HG03571 (cell line): ENCODE measurements at regions not wholly inside any gene's neighbourhood (a gene's known extent, or its start where the extent isn't known, plus 50 kb on each side); places are given as distances from the start of the nearest gene placed in this dataset.
"Not testable (repeated sequence)": the region's sequence is repeated elsewhere in the genome, so short reads cannot be mapped to it uniquely, and the experiment has no call there.

Experiments used
- ATAC-seq: cut with Tn5 transposase; IDR thresholded peaks from one replicate; pipeline ENCODE4 v1.9.1; 2021; ENCODE audit not compliant: unreplicated experiment

GRCh38 chr14:101254805-101255764 is 306.2 kb upstream of the DIO3 start:
- ATAC-seq = no peak

GRCh38 chr14:101255765-101256125 is 305.6 kb upstream of the DIO3 start:
- ATAC-seq = no peak

DNA sequence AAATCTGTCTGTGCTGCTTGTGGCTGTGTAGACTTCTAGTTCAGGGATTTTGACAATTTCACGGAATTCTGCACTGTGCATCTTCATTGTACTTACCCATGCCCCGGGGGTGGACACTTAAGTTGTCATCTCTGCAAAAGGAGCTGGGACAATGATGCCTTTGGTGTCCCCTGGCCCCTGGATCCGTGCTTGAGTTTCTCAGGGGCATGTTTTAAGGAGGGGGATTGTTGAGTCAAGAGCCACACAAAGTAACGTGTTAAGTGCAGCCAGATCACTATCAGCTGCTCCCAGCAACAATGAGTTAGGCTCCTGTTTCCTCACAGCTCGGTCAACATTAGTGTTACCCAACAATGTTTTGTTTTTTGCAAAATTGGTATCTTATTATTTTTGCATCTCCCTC is 305.0 kb upstream of the DIO3 start:
- ATAC-seq = no peak

DNA sequence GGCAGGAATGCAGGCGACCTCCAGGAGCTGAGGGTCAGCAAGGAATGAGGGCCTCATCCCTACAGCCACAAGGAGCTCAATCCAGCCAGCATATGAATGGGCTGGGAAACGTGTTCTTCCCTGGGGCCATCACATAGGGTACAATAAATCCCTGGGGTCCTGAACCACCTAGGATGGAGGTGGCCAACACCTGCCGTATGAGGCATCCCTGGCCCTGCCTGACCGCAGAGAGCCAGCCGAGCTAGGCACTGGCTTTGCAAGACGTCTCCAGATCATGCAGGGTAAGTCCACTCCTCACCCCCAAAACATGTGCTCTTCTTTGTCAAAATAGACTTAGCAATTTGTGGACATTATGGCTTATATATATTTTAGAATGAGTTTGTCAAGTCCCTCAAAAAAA is 303.7 kb upstream of the DIO3 start:
- no peak for ATAC-seq

DNA sequence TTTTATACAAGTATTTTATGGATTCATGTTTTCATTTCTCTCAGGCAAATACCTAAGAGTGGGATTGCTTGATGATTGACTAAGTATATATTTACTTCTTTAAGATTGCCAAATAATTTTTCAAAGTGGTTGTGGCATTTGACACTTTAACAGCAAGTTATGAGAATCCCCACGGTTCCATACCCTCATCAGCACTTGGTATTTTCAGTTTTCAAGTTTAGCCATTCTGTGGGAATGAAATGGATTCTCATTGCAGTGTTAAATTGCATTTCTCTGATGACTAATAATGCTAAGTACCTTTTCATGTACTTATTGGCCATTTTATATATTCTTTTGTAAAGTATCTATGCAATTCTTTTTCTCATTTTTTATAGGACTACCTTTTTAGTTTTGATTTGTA is 301.5 kb upstream of the DIO3 start:
- no peak for ATAC-seq

DNA sequence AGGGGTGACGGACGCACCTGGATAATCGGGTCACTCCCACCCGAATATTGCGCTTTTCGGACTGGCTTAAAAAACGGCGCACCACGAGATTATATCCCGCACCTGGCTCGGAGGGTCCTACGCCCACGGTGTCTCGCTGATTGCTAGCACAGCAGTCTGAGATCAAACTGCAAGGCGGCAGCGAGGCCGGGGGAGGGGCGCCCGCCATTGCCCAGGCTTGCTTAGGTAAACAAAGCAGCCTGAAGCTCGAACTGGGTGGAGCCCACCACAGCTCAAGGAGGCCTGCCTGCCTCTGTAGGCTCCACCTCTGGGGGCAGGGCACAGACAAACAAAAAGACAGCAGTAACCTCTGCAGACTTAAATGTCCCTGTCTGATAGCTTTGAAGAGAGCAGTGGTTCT is 294.9 kb upstream of the DIO3 start:
- ATAC-seq = not testable (repeated sequence)

DNA sequence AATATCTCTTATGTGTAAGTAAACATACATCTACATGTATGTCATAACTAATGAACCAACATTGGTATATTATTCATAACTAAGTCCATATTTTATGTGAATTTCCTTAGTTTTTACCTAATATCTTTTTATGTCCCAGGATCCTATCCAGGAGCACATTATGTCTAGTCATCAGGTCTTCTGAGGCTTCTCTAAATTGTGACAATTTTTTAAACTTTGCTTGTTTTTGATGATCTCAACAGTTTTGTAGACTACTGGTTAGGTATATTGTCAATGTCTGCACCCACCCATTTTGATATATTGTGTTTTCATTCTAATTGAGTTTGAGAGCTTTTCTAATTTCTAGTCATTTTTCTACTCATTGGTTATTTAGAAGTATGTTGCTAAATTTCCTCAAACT is 288.2 kb upstream of the DIO3 start:
- ATAC-seq = no peak

DNA sequence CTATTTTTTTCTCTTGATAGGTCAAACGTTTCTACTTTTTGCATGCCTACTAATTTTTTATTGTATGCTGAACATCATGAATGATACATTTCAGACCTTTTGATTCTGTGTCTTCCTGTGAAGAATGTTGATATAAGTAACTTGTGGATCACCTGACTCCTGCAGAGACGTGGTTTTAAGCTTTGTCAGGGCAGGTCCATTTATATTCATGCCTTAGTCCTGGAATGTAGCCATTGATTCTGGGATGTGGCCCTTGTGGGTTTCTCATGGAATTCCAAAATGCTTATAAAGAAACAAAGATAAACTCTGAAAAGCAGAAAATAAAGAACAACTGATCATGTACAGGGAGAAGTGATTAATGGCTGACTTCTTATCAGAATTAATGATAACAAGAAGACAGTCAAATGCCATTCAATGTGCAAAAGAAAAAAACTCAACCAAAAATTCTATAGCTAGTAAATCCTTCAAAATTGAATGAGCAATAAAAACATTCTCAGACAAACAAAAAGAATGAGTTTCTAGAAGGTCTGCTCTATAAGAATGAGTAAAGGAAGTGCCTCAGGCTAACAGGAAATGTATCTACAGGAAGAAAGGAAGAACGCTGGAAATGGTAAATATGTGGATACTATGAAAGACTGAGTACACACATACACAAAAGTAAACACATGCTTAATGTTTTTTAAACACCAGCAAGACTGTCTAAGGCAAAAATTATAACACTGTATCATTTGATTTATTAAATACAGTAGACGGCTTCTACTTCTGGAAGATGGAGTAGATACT is 284.8 kb upstream of the DIO3 start:
- ATAC-seq = no peak

DNA sequence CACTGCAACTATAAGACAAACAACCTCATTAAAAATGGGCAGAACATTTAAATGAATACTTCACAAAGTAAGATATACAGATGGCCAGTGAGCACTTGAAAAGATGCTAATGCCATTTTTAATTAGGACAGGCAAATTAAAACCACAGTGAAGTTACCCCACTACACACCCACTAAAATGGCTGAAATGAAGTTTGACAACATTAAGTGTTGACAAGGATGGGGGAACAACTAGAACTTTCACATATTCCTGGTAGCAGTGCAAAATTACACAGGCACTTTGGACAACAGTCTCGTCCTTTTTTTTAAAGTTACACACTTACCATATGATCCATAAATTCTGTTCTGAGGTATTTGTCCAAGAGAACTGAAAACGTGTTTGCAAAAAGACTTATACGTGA is 278.9 kb upstream of the DIO3 start:
- ATAC-seq = no peak

DNA sequence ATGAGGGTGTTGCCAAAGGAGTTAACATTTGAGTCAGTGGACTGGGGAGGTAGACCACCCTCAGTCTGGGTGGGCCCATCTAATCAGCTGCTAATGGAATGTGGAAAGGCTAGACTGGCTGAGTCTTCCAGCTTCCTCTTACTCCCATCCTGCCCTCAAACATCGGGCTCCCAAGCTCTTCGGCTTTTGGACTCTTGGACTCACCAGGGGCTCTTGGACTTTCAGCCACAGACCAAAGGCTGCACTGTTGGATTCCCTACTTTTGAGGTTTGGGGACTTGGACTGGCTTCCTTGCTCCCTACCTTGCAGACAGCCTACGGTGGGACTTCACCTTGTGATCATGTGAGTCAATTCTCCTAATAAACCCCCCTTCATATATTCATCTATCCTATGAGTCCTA is 276.6 kb upstream of the DIO3 start:
- no peak for ATAC-seq

GRCh38 chr14:101286271-101287018 is 274.9 kb upstream of the DIO3 start:
- ATAC-seq = no peak

- no peak for ATAC-seq
Observed at GRCh38 chr14:101288436-101289229, 272.7 kb upstream of the DIO3 start.

DNA sequence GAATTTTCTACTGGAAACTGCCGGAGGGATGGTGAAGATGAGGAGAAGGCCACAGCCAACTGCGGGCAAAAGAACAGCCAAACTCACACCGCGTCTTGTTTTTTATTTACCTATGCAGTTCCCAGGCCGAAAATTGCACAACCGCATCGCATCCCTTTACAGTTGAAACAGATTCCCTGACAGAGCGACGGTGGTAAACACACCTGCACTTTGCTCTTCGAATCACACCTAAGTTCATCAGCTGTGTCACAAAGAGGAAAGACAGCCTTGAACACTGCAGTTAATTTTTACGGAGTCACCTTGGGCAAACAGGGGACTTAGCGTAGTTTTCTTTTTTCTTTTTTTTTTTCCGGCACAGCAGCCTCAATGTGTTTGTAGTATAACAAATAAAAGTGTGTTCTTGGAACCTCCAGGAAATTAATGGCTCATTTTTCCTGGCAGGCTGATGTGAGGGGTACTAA is 272.0 kb upstream of the DIO3 start:
- no peak for ATAC-seq

- no peak for ATAC-seq
Observed at GRCh38 chr14:101289911-101290310, 271.4 kb upstream of the DIO3 start.

- no peak for ATAC-seq
Observed at GRCh38 chr14:101290611-101291010, 270.7 kb upstream of the DIO3 start.

- no peak for ATAC-seq
Observed at GRCh38 chr14:101291390-101291789, 269.9 kb upstream of the DIO3 start.

DNA sequence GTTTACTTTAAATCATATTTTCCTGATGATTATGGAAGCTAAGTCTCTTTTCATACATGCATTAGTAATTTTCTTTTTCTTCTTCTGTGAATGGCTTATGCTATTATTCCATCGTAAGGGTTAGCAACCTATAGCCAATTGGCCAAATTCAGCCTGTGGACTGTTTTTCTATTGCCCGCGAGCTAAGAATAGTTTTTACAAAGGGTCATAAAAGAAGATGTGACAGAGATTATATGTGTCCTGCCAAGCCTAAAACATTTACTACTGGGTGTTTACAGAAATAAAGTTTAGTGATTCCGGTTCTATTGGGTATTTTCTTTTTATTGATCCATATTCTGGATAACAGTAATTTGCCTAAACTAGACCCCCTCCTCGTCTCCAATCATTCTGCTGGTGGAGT is 268.8 kb upstream of the DIO3 start:
- ATAC-seq = no peak

GRCh38 chr14:101293605-101294004 is 267.7 kb upstream of the DIO3 start:
- ATAC-seq = no peak

GRCh38 chr14:101294136-101294535 is 267.2 kb upstream of the DIO3 start:
- ATAC-seq = no peak

- ATAC-seq = not testable (repeated sequence)
Observed at GRCh38 chr14:101299781-101300180, 261.5 kb upstream of the DIO3 start.

DNA sequence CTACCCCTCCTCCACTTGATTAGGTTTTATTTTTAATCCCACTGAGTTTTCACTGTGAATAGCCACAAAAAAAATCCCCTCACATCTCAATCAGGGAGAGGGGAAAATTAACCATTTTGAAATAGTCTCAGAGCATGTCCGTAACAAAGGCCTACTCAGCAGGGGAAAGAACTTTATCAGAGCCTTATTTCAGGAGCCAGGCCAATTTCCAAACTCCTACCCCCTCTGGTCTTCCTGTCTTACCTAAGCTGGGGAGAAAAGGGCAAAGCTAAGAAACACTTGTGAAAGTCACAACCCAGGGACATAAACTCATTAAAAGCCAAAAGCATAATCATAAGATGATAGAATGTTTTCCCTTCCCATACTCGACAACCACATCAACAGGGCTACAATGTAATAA is 260.3 kb upstream of the DIO3 start:
- ATAC-seq = no peak
